ENCODE measurements at regions not wholly inside any gene's neighbourhood (a gene's known extent, or its start where the extent isn't known, plus 50 kb on each side); places are given as distances from the start of the nearest gene placed in this dataset.

DNA sequence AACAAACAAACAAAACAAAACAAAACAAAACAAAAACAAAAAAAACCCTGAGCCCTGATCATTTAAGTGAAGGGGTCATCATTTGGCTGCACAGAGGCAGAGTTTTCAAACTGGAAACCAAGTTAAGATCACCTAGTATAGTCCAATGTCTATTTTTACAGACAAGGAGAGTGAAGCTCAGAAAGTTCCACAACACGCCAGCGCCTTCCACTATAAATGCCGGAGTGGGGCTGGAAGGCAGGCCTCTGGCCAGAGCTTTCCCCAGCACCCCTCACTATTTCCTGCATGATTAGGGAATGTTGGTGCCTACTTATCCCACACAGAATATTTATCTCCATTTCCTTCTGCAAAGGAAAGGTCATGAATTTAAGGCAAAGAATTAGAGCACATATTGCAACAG lies 319.7 kb upstream of the WWC1 start:
- Histone ChIP-seq H2AFZ (ENCODE audit: low read depth, low read length, severe bottlenecking) (no peak overlapping the region), H4K20me1 (ENCODE audit: low read depth, low read length) (no peaks in the 10 kb centered on the region), H3K27ac (ENCODE audit: low read depth, low read length) (no peak overlapping the region), H3K36me3 (ENCODE audit: low read length) (no peaks in the 10 kb centered on the region), H3K9me3 (ENCODE audit: insufficient read depth, low read length) (no peaks in the 10 kb centered on the region), H3K4me2 (ENCODE audit: low read depth, low read length, poor library complexity, severe bottlenecking) (no peak overlapping the region), H3K4me3 (ENCODE audit: insufficient read depth, low read length, poor library complexity, severe bottlenecking) (no peak overlapping the region), H3K9me2 (replicated peaks; ENCODE audit: insufficient read depth, low read length) (no peaks in the 10 kb centered on the region), H3K9ac (ENCODE audit: low read length) (no peak overlapping the region), H3F3A (ENCODE audit: insufficient read depth) (no peaks in the 10 kb centered on the region), H3K27me3 (ENCODE audit: low read length) (no peaks in the 10 kb centered on the region), H3K79me2 (ENCODE audit: insufficient read depth, low read length) (no peaks in the 10 kb centered on the region)
- no peak for TF ChIP-seq EZH2phosphoT487 (conservative IDR thresholded peaks at IDR 0.05; ENCODE audit: low read length)
- TF ChIP-seq, protein P1, sequence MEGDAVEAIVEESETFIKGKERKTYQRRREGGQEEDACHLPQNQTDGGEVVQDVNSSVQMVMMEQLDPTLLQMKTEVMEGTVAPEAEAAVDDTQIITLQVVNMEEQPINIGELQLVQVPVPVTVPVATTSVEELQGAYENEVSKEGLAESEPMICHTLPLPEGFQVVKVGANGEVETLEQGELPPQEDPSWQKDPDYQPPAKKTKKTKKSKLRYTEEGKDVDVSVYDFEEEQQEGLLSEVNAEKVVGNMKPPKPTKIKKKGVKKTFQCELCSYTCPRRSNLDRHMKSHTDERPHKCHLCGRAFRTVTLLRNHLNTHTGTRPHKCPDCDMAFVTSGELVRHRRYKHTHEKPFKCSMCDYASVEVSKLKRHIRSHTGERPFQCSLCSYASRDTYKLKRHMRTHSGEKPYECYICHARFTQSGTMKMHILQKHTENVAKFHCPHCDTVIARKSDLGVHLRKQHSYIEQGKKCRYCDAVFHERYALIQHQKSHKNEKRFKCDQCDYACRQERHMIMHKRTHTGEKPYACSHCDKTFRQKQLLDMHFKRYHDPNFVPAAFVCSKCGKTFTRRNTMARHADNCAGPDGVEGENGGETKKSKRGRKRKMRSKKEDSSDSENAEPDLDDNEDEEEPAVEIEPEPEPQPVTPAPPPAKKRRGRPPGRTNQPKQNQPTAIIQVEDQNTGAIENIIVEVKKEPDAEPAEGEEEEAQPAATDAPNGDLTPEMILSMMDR (IDR thresholded peaks at IDR 0.05; ENCODE audit: insufficient read depth, low read length, poor library complexity, severe bottlenecking), result no peak

DNA sequence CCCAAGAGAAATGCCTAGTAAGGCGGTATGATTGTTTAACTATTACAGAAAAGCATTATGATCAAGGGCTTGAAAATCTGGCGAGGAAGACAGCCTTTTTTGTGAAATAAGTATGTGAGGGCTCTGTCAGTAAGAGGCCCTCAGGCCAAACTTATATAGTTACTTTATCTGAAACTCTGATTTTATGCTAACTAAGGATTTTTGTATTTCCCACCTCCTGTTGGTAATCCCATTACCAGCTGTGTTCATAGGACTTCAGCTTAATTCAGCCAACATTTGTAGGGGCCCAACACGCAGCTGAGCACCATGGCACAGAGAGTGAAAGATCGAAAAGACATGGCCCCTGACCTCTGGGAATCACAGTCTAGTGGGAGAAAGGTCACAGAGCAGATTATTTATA lies 318.3 kb upstream of the WWC1 start:
- H3K27me3 ChIP-seq (ENCODE audit: low read length), result no peaks in the 10 kb centered on the region
- no peaks in the 10 kb centered on the region for H3K9me2 ChIP-seq (replicated peaks; ENCODE audit: insufficient read depth, low read length)
- H3K79me2 ChIP-seq (ENCODE audit: insufficient read depth, low read length), result no peaks in the 10 kb centered on the region
- H2AFZ ChIP-seq (ENCODE audit: low read depth, low read length, severe bottlenecking), result no peak overlapping the region
- no peak overlapping the region for H3K4me2 ChIP-seq (ENCODE audit: low read depth, low read length, poor library complexity, severe bottlenecking)
- no peaks in the 10 kb centered on the region for H4K20me1 ChIP-seq (ENCODE audit: low read depth, low read length)
- no peak overlapping the region for H3K27ac ChIP-seq (ENCODE audit: low read depth, low read length)
- H3K9ac ChIP-seq (ENCODE audit: low read length), result no peak overlapping the region
- H3F3A ChIP-seq (ENCODE audit: insufficient read depth), result no peaks in the 10 kb centered on the region
- H3K36me3 ChIP-seq (ENCODE audit: low read length), result no peaks in the 10 kb centered on the region
- TF ChIP-seq, protein P1 (IDR thresholded peaks at IDR 0.05; ENCODE audit: insufficient read depth, low read length, poor library complexity, severe bottlenecking), result no peak
- TF ChIP-seq EZH2phosphoT487 (conservative IDR thresholded peaks at IDR 0.05; ENCODE audit: low read length), result no peak
- no peak overlapping the region for H3K4me3 ChIP-seq (ENCODE audit: insufficient read depth, low read length, poor library complexity, severe bottlenecking)
- no peaks in the 10 kb centered on the region for H3K9me3 ChIP-seq (ENCODE audit: insufficient read depth, low read length)

DNA sequence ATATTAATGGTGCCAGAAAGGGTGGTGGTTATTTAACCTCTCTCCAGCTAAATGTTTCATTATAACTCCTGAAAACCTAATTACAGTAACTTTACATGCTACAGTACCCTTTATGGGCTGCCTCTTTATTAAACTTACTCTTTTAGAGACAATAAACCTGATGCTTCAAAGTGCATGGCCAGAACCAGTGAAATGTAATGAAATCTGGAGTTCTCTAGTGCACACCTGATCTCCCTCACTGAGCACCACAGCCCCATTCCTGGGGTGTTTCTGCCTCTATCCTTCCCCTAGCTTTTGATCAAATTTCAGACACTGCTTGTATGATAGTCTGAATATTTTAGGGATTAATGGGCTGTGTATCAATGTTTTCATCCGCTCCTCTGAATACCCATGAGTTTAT lies 306.5 kb upstream of the WWC1 start:
- H3F3A ChIP-seq (ENCODE audit: insufficient read depth), result no peaks in the 10 kb centered on the region
- H3K4me2 ChIP-seq (ENCODE audit: low read depth, low read length, poor library complexity, severe bottlenecking), result no peak overlapping the region
- no peaks in the 10 kb centered on the region for H3K9me2 ChIP-seq (replicated peaks; ENCODE audit: insufficient read depth, low read length)
- no peaks in the 10 kb centered on the region for H3K79me2 ChIP-seq (ENCODE audit: insufficient read depth, low read length)
- no peak overlapping the region for H3K9ac ChIP-seq (ENCODE audit: low read length)
- H3K27ac ChIP-seq (ENCODE audit: low read depth, low read length), result no peak overlapping the region
- no peaks in the 10 kb centered on the region for H3K27me3 ChIP-seq (ENCODE audit: low read length)
- no peak overlapping the region for H2AFZ ChIP-seq (ENCODE audit: low read depth, low read length, severe bottlenecking)
- H3K9me3 ChIP-seq (ENCODE audit: insufficient read depth, low read length), result no peaks in the 10 kb centered on the region
- H4K20me1 ChIP-seq (ENCODE audit: low read depth, low read length), result no peaks in the 10 kb centered on the region
- H3K36me3 ChIP-seq (ENCODE audit: low read length), result no peaks in the 10 kb centered on the region
- TF ChIP-seq, protein P1 (IDR thresholded peaks at IDR 0.05; ENCODE audit: insufficient read depth, low read length, poor library complexity, severe bottlenecking), result no peak
- no peak for TF ChIP-seq EZH2phosphoT487 (conservative IDR thresholded peaks at IDR 0.05; ENCODE audit: low read length)
- H3K4me3 ChIP-seq (ENCODE audit: insufficient read depth, low read length, poor library complexity, severe bottlenecking), result no peak overlapping the region

DNA sequence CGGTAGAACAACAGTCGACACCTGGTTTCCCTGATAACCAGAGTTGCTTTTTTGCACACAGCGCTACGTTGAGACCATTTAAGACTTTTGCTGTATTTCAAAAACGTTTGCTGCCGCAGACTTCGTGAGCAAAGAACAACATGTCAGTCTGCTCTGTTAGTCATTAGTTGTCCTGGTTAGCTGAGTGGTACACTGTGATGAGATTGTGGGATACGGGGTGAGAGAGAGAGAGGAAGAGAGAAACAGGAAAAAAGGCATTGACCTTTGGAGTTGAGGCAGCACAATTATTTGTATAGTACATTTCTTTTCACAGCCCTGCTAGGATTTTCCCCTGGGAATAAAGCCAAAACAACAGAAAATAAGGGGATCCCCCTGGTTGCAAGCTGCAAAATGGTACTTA lies 306.1 kb upstream of the WWC1 start:
- H3K27ac ChIP-seq (ENCODE audit: low read depth, low read length), result no peak overlapping the region
- no peak overlapping the region for H3K4me3 ChIP-seq (ENCODE audit: insufficient read depth, low read length, poor library complexity, severe bottlenecking)
- no peaks in the 10 kb centered on the region for H3K27me3 ChIP-seq (ENCODE audit: low read length)
- TF ChIP-seq EZH2phosphoT487 (conservative IDR thresholded peaks at IDR 0.05; ENCODE audit: low read length), result no peak
- TF ChIP-seq, protein P1 (IDR thresholded peaks at IDR 0.05; ENCODE audit: insufficient read depth, low read length, poor library complexity, severe bottlenecking), result no peak
- no peaks in the 10 kb centered on the region for H3F3A ChIP-seq (ENCODE audit: insufficient read depth)
- no peak overlapping the region for H3K9ac ChIP-seq (ENCODE audit: low read length)
- no peak overlapping the region for H2AFZ ChIP-seq (ENCODE audit: low read depth, low read length, severe bottlenecking)
- no peaks in the 10 kb centered on the region for H3K9me2 ChIP-seq (replicated peaks; ENCODE audit: insufficient read depth, low read length)
- no peaks in the 10 kb centered on the region for H3K79me2 ChIP-seq (ENCODE audit: insufficient read depth, low read length)
- no peaks in the 10 kb centered on the region for H4K20me1 ChIP-seq (ENCODE audit: low read depth, low read length)
- H3K4me2 ChIP-seq (ENCODE audit: low read depth, low read length, poor library complexity, severe bottlenecking), result no peak overlapping the region
- H3K36me3 ChIP-seq (ENCODE audit: low read length), result no peaks in the 10 kb centered on the region
- H3K9me3 ChIP-seq (ENCODE audit: insufficient read depth, low read length), result no peaks in the 10 kb centered on the region

Data from SU-DHL-6 (cell line).